ENCODE measurements at regions not wholly inside any gene's neighbourhood (a gene's known extent, or its start where the extent isn't known, plus 50 kb on each side); places are given as distances from the start of the nearest gene placed in this dataset.
"Not testable (repeated sequence)": the region's sequence is repeated elsewhere in the genome, so short reads cannot be mapped to it uniquely, and the experiment has no call there.

DNA sequence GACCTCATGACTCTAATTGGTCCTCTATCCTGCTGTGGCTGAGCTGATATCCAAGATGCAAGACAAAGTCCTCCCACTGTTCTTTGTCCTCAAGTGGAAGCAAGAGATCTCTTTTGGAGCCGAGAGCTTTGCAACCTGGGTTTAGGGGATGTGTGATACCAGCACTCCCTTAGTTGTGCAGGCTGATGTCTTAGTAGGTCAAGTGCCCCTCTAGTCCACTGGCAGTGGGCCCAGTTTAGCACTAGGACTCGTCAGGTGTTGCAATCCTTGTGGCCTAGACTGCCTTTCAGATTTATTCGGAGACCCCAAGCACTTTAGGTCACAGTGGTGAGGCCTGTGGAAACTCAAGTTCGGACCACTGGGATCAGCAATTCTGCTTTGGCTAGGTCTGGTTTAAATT is 64.0 kb downstream of the GPRASP3 start:
- DNase-seq = no peak

- DNase-seq = no peak
Measured at GRCh38 chrX:102787283-102787682, 66.7 kb downstream of the GPRASP3 start.

- DNase-seq = no peak
Measured at GRCh38 chrX:102808336-102808735, 87.8 kb downstream of the GPRASP3 start.

GRCh38 chrX:102818269-102818668 is 97.7 kb downstream of the GPRASP3 start:
- DNase-seq = not testable (repeated sequence)

GRCh38 chrX:102832661-102833060 is 104.4 kb upstream of the RAB40AL start:
- DNase-seq = peak; percentile 5 to 11

DNA sequence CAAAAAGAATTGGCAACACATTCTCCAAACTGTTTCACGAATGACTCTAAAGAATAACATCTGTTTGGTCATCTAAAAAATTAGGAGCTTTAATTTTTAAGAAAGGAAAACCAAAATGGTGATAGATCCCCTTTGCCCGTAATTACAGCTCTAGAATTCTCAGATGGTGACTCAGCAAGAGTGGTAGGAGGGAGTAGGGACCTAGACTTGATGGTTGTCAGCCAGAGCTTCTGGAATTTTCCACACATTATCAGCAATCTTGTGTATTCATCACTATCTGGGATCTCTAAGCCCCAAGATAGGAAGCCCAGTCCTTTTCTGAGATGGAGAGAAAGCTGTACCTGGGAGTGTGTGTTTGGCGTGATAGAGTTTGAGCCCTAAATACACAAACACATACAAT is 103.9 kb upstream of the RAB40AL start:
- DNase-seq = no peak

DNA sequence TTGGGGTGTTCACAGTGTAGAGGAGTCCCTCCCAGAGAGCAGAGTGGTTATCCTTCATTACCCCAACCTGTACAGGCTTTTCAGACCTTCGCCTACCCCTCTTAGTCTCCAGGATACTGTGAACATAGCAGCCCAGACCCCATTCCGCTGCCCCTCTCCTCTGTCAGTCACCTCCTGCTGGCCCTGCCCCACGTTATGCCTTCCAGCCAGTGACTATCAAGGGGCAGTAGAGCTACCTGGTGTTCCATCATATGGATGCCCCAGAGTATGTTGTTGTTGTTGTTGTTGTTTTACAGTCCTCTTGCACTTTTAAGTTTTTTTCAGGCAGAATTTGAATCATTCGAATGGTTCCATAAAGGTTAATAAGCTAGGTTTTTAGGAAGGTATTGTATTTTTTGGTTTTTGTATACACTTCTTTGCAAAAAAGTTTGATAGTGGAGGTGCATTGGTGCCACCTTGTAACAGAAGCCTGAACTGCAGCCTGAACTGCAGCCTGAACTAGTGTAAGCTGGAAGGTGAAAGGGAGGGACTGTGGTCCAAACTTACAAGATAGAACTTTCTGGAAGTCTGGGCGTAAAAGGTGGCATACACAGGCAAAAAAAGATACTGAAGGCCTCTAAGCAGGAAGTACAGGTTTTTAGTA is 101.4 kb upstream of the RAB40AL start:
- DNase-seq = peak in 1 of 2 experiments; percentile 0

GRCh38 chrX:102837847-102838246 is 99.2 kb upstream of the RAB40AL start:
- DNase-seq = no peak

DNA sequence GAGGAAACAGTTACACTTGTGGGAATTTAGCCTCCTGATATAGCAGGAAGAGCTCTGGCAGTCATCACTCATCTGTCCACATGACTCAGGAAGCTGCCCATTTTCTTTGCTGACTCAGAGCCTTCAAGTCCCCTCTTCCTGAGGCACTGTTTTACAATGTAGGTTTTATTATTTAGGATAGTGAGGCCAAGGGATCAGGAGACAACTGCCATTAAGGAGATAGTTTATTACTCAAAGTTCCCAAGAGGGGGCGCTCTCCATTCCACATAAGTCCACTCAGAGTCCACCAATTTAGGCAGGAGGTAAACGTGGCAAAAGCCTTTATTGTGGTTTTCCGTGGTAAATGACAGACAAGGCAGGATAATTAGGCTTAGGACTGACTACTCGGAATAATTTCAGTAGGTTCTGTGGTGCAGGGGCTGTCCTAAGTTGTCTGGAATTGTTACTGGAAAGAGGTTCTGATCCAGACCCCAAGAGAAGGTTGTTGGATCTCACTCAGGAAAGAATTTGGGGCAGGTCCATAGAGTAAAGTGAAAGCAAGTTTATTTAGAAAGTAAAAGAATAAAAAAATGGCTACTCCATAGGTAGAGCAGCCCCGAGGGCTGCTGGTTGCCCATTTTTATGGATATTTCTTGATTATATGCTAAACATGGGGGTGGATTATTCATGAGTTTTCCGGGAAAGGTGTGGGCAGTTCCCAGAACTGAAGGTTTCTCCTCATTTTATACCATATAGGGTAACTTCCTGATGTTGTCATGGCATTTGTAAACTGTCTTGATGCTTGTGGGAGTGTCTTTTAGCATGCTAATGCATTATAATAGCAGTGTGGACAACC is 96.0 kb upstream of the RAB40AL start:
- no peak for DNase-seq

DNA sequence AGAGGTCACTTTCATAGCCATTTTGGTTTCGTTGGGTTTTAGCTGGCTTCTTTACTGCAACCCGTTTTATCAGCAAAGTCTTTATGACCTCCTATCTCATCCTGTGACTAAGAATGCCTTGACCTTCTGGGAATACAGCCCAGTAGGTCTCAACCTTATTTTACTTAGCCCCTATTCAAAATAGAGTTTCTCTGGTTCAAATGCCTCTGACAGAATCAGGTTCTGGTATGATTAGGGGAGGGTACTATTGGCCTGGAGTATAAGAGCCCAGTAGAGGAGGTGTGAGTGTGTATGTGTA is 95.4 kb upstream of the RAB40AL start:
- no peak for DNase-seq

DNA sequence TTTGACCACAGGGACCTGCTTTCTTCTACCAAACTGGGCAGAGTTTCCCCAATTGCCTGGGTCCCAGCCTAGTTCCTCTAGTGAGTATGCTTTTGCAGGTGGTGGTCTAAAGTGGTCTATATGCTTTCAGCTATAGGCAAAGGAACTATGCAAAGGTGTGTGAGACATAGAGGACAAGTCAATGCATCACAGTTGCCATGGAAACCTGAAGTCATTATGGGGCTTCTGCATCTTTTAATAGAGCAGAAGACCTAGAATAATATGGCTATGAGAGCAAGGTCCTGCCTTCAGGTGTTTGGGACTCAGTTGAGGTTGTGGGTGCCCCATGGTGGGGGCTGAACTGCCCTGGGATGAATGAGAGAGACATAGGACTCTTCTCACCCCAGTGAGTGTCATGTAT is 92.1 kb upstream of the RAB40AL start:
- no peak for DNase-seq

DNA sequence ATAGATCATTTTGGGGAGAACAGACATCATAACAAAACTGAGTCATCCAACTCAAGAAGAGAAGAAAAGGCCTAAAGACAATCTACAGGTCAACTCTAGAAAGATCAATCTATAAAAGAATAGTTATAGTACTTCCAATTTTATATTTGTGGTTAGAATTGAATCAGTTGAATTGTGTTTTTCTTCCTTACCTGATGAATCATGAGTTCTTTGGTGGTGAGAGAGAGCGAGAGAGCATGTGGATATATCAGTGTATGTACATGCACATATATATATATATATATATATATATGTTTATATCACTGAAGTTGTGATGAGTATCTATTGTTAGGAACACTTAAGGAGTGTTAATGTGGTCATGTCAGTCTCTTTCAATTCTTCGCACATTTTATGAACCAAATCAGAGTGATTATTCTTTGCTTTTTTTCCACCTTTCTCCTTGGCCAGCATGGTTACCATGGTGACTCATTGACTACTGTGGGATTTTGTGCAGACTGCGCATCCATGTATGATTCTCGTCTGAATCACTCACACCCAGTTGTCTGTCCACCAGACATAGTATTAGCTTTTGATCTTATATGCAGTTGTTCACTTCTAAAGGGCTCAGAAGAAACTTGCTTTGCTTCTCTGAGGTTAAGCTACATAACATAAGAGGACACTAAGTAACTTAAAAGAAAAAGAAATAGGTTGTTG is 90.4 kb upstream of the RAB40AL start:
- no peak for DNase-seq

DNA sequence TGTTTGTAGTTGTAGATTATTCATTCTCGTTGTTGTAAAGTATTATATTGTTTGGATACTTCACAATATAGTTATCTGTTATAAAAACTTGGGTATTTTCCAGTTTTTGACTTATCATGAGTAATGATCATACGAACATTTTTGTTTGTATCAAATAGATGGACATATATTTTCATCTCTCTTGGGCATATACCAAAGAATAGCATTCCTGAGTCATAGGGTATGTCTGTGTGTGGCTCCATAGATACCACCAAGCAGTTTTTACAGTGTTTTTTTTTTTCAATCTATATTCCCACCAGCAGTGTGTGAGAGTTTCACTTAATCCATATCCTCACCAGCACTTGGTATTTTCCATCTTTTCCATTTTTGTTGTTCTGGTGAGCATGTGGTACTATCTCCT is 89.7 kb upstream of the RAB40AL start:
- no peak for DNase-seq

- DNase-seq = no peak
Measured at GRCh38 chrX:102849396-102849795, 87.7 kb upstream of the RAB40AL start.

- not testable (repeated sequence) for DNase-seq
Measured at GRCh38 chrX:102858826-102859549, 78.1 kb upstream of the RAB40AL start.

DNA sequence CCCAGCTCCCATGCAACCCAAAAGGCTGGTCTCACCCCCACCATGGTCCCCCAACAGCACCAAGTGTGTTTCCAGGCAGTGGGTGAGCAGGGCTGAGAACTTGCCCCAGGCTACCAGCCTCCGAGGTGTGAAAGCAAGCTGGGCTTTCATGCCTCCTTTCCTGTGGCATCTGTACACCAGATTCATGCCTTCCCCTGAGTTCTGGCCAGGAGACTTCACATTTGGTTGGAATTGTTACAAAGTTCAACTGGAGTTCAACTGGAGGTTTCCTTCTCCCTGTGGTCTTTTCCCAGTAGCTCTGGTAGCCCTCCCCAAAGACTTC is 77.6 kb upstream of the RAB40AL start:
- DNase-seq = no peak

DNA sequence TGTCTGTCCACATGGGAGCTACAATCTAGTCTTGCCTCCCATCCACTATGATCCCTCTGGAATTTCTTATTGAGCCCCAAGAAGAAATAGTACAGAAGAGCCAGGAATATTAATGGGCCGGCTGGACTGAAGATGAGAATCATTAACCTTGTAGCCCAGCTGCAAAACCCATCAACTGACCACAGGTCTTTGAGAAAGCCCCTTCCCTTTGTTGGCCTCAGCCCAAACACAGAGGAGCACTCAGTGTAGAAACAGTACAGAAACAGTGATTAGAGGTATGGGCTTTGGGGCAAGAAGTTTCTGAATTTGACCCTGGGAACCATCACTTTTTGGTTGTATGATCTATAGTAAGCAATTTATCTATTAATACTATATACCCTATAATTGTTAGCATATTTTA is 76.8 kb upstream of the RAB40AL start:
- DNase-seq = no peak

DNA sequence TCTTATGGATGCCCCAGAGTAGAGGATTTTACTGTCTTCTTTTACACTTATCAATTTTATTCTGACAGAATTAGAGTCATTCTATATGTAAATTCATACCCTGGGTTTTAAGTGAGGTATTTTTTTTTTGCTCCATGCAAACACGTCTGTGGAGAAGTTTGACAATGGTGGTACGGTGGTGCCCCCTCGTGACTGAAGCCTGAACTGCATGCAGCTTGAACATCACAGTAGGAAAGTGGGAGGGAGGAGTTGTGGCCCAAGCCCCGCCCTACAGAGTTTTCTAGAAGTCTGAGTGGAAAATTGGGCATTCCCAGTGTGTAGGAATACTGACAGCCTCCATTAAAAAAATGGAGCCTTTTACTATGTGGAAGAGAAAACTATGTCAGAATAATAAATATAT is 73.3 kb upstream of the RAB40AL start:
- peak in 1 of 2 experiments; percentile 60 for DNase-seq

DNA sequence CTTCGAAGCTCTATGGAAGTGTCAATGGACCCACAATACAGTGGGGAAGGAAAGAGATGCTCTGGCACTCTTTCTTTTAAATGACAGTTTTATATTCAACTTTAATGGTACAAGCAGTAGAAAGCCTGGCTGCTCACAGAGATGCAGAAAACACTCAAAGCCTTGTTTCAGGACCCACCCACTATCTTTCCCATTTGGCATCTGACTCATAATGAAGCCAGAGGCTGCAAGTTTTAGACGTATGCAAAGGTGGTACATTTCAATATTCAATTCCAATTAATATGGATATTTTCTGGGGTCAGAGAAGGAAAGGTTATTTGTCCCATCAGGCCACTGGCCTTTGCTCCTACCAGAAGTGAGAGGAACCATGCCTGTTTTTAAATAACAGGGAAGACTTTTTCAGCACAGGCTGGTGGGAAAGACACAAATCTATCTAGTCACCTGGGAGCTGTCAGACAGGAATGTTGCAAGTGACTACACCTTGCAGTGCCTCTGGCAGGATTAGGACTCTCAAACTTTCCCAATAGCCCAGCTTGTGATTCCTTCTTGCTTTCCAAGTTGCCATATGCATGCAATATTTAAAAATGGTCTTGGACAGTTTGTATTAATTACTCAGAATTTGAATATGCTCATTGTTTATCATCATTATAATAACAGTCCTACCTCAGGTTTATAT is 70.0 kb upstream of the RAB40AL start:
- DNase-seq = no peak

- no peak for DNase-seq
Measured at GRCh38 chrX:102883491-102883890, 53.6 kb upstream of the RAB40AL start.

Measured in SHP77 (cell line).